H1 (cell line): ENCODE measurements at regions not wholly inside any gene's neighbourhood (a gene's known extent, or its start where the extent isn't known, plus 50 kb on each side); places are given as distances from the start of the nearest gene placed in this dataset.
"Not testable (repeated sequence)": the region's sequence is repeated elsewhere in the genome, so short reads cannot be mapped to it uniquely, and the experiment has no call there.

Source experiments
- CTCF ChIA-PET: fragments of 300-600 bp; sonication (Branson Sonifier 250); formaldehyde crosslinking; loops from one replicate; lab custom pipeline; 2021; ENCODE audit not compliant: partially characterized antibody; lab: Charles Lee
- POLR2A ChIA-PET: fragments of 300-600 bp; sonication (Branson Sonifier 250); formaldehyde crosslinking; loops from one replicate; lab custom pipeline; 2021; ENCODE audit warnings: inconsistent platforms; ENCODE audit not compliant: partially characterized antibody; lab: Charles Lee
- DNase-seq, 2 experiments: peaks; one replicate each; pipeline versions ENCODE4 v3.0.0 to v3.0.0-alpha.2; 2010 to 2022; ENCODE audit warnings: low spot score in 2 of 2, low read depth in 1 of 2, mixed read lengths in 1 of 2
- FAIRE-seq: peaks from 2 replicates; lab custom pipeline; 2011; peaks lifted over from hg19 to GRCh38; lab: Jason Lieb, UNC
- H2AFZ ChIP-seq: 2 replicates; pipeline ENCODE4 v1.8.1; 2012; ENCODE audit warnings: low read length, inconsistent platforms
- H2AK5ac ChIP-seq: 2 replicates; pipeline ENCODE4 v1.6.1; 2013; ENCODE audit warnings: low read depth, low read length
- H2BK120ac ChIP-seq: replicated peaks from 2 replicates; pipeline ENCODE3; 2013; ENCODE audit warnings: low read depth, low read length, inconsistent platforms
- H2BK12ac ChIP-seq: 2 replicates; pipeline ENCODE4 v1.6.1; 2013; ENCODE audit warnings: low read depth, low read length
- H2BK15ac ChIP-seq: 2 replicates; pipeline ENCODE4 v1.6.1; 2013; ENCODE audit warnings: low read length
- H2BK20ac ChIP-seq: 2 replicates; pipeline ENCODE4 v1.6.1; 2013; ENCODE audit warnings: low read length
- H2BK5ac ChIP-seq: 2 replicates; pipeline ENCODE4 v1.6.1; 2013; ENCODE audit warnings: low read depth, low read length
- H3K14ac ChIP-seq: 2 replicates; pipeline ENCODE4 v1.6.1; 2013; ENCODE audit warnings: inconsistent platforms; ENCODE audit not compliant: insufficient read length
- H3K18ac ChIP-seq: 2 replicates; pipeline ENCODE4 v1.6.1; 2013; ENCODE audit warnings: low read length; ENCODE audit errors: extremely low read depth
- H3K23ac ChIP-seq: 2 replicates; pipeline ENCODE4 v1.6.1; 2013; ENCODE audit warnings: inconsistent platforms; ENCODE audit not compliant: insufficient read length
- H3K23me2 ChIP-seq: 2 replicates; pipeline ENCODE4 v1.6.1; 2013; ENCODE audit warnings: low read depth, low read length
- H3K27ac ChIP-seq: 2 replicates; pipeline ENCODE4 v1.6.1; 2011; ENCODE audit warnings: low read depth, low read length, inconsistent platforms
- H3K27me3 ChIP-seq, 4 experiments: replicated peaks in 1 of 4; 1 replicate in 1 of 4; 2 replicates in 3 of 4; pipeline versions ENCODE4 v1.6.1 to v1.8.1; 2011 to 2013; ENCODE audit warnings: low read length in 3 of 4, mild to moderate bottlenecking in 3 of 4, inconsistent platforms in 2 of 4, mixed read lengths in 2 of 4, moderate library complexity in 1 of 4; ENCODE audit not compliant: control insufficient read depth in 3 of 4, insufficient read depth in 3 of 4; ENCODE audit errors: extremely low read depth in 1 of 4
- H3K36me3 ChIP-seq, 4 experiments: 2 replicates each; pipeline versions ENCODE4 v1.6.1 to v1.8.1; 2011 to 2013; ENCODE audit warnings: mild to moderate bottlenecking in 4 of 4, low read length in 3 of 4, moderate library complexity in 2 of 4, control low read depth in 1 of 4, inconsistent platforms in 1 of 4; ENCODE audit not compliant: insufficient read depth in 4 of 4, control insufficient read depth in 2 of 4
- H3K4ac ChIP-seq: replicated peaks from 2 replicates; pipeline ENCODE3; 2013; ENCODE audit warnings: low read length, low read depth, mixed read lengths, inconsistent platforms; ENCODE audit not compliant: insufficient read length
- H3K4me1 ChIP-seq, 4 experiments: replicated peaks in 1 of 4; 1 replicate in 1 of 4; 2 replicates in 3 of 4; pipeline versions ENCODE4 v1.6.1 to v1.8.1; 2011 to 2013; ENCODE audit warnings: low read length in 3 of 4, inconsistent platforms in 2 of 4, mixed read lengths in 1 of 4; ENCODE audit not compliant: insufficient read depth in 4 of 4, control insufficient read depth in 3 of 4
- H3K4me2 ChIP-seq, 2 experiments: 2 replicates each; pipeline versions ENCODE4 v1.6.1 to v1.8.1; 2011 to 2013; ENCODE audit warnings: low read depth in 2 of 2, low read length in 2 of 2, control low read depth in 1 of 2, inconsistent platforms in 1 of 2, mild to moderate bottlenecking in 1 of 2; ENCODE audit not compliant: insufficient read depth in 1 of 2
- H3K4me3 ChIP-seq, 4 experiments: fragments of 200-600, 300-600 bp in 1 of 4; sonication (generic), shearing (Covaris generic), sonication (Bioruptor Twin) in 1 of 4; 2 replicates each; pipeline versions ENCODE4 v1.5.1 to v1.8.1; 2011 to 2016; ENCODE audit warnings: low read length in 4 of 4, low read depth in 3 of 4, control low read depth in 2 of 4, inconsistent platforms in 2 of 4, mild to moderate bottlenecking in 2 of 4, mixed read lengths in 1 of 4, moderate library complexity in 1 of 4; ENCODE audit not compliant: insufficient read depth in 2 of 4; ENCODE audit errors: extremely low read depth in 1 of 4
- H3K56ac ChIP-seq: replicated peaks from 2 replicates; pipeline ENCODE3; 2013; ENCODE audit warnings: low read depth, mild to moderate bottlenecking, mixed read lengths, low read length, inconsistent platforms; ENCODE audit not compliant: insufficient read length
- H3K79me1 ChIP-seq: 2 replicates; pipeline ENCODE4 v1.6.1; 2013; ENCODE audit warnings: low read depth, low read length, control low read depth
- H3K79me2 ChIP-seq, 2 experiments: 2 replicates each; pipeline versions ENCODE4 v1.6.1 to v1.8.1; 2012 to 2013; ENCODE audit warnings: low read length in 2 of 2, mild to moderate bottlenecking in 2 of 2, inconsistent platforms in 1 of 2; ENCODE audit not compliant: insufficient read depth in 2 of 2, control insufficient read depth in 1 of 2
- H3K9ac ChIP-seq, 4 experiments: replicated peaks in 1 of 4; 1 replicate in 1 of 4; 2 replicates in 3 of 4; pipeline versions ENCODE4 v1.6.1 to v1.8.1; 2011 to 2013; ENCODE audit warnings: low read depth in 3 of 4, low read length in 3 of 4, control low read depth in 2 of 4, mild to moderate bottlenecking in 2 of 4, moderate library complexity in 2 of 4, inconsistent platforms in 1 of 4; ENCODE audit errors: extremely low read depth in 1 of 4
- H3K9me3 ChIP-seq, 2 experiments: 2 replicates each; pipeline versions ENCODE4 v1.6.1 to v1.8.1; 2012 to 2013; ENCODE audit warnings: mild to moderate bottlenecking in 2 of 2, moderate library complexity in 2 of 2, control low read depth in 1 of 2, inconsistent platforms in 1 of 2, low read depth in 1 of 2, low read length in 1 of 2, mixed read lengths in 1 of 2; ENCODE audit not compliant: insufficient read depth in 2 of 2
- H4K20me1 ChIP-seq, 2 experiments: replicated peaks in 1 of 2; 2 replicates each; pipeline versions ENCODE3 to v1.8.1; 2011 to 2013; ENCODE audit warnings: inconsistent platforms in 2 of 2, low read length in 2 of 2, mild to moderate bottlenecking in 1 of 2; ENCODE audit not compliant: insufficient read depth in 2 of 2, control insufficient read depth in 1 of 2
- H4K5ac ChIP-seq: 2 replicates; pipeline ENCODE4 v1.6.1; 2013; ENCODE audit warnings: low read length, low read depth, mixed read lengths, inconsistent platforms; ENCODE audit not compliant: insufficient read length
- H4K8ac ChIP-seq: 2 replicates; pipeline ENCODE4 v1.8.0; 2013; ENCODE audit warnings: mild to moderate bottlenecking, moderate library complexity, low read length, inconsistent platforms; ENCODE audit not compliant: insufficient read depth; ENCODE audit errors: extremely low read depth
- H4K91ac ChIP-seq: replicated peaks from 2 replicates; pipeline ENCODE3; 2013; ENCODE audit warnings: low read length, mixed read lengths, inconsistent platforms; ENCODE audit not compliant: insufficient read length
- WGBS, 2 experiments: shearing (Covaris generic) in 1 of 2; methylation state at CpG; one replicate each; pipeline versions ENCODE4 v1.1.6 to v1.1.7; 2013 to 2015; ENCODE audit warnings: low lambda C conversion rate in 2 of 2, mixed read lengths in 2 of 2, inconsistent platforms in 1 of 2, low coverage in 1 of 2, missing lambda C conversion rate in 1 of 2; ENCODE audit not compliant: insufficient replicate concordance in 2 of 2, insufficient coverage in 1 of 2, insufficient read length in 1 of 2; ENCODE audit errors: extremely low coverage in 1 of 2, missing lambda C conversion rate in 1 of 2; 5-methylcytosine and 5-hydroxymethylcytosine counted together

DNA sequence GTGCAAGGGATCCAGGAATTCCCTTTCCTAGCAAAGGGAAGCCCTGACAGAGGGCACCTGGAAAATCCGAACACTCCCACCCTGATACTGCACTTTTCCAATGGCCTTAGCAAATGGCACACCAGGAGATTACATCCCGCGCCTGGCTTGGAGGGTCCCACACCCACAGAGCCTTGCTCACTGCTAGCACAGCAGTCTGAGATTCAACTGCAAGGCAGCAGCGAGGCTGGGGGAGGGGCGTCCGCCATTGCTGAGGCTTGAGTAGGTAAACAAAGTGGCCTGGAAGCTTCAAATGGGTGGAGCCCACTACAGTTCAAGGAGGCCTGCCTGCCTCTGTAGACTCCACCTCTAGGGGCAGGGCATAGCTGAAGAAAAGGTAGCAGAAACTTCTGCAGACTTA lies 888.8 kb downstream of the RPS29 start:
- H2BK15ac ChIP-seq, H2BK5ac ChIP-seq, H3K9me3 ChIP-seq, H2AK5ac ChIP-seq, H3K79me1 ChIP-seq, FAIRE-seq, H3K56ac ChIP-seq, H3K18ac ChIP-seq, H3K4me1 ChIP-seq, H2AFZ ChIP-seq, H4K20me1 ChIP-seq, DNase-seq, H3K23me2 ChIP-seq, H2BK20ac ChIP-seq, H3K27ac ChIP-seq, H3K27me3 ChIP-seq, H4K5ac ChIP-seq, H4K8ac ChIP-seq, H3K14ac ChIP-seq, H3K79me2 ChIP-seq, H3K9ac ChIP-seq, H2BK120ac ChIP-seq, H3K4ac ChIP-seq, H3K4me3 ChIP-seq, H3K36me3 ChIP-seq, H3K4me2 ChIP-seq, H4K91ac ChIP-seq, H2BK12ac ChIP-seq, H3K23ac ChIP-seq, POLR2A ChIA-PET: not testable (repeated sequence)
- WGBS, 2 experiments = 84% methylated on average over 6 of the region's 6 CpGs; no CpG with 5 or more reads in 1 of the 2 experiments
- CTCF ChIA-PET = interaction anchor here (0.6 kb wide), 1 partner anchor 156 kb away, joined by 3 read pairs; no protein-coding TSS in a partner anchor
